ENCODE measurements at regions not wholly inside any gene's neighbourhood (a gene's known extent, or its start where the extent isn't known, plus 50 kb on each side); places are given as distances from the start of the nearest gene placed in this dataset.
A peak's percentile ranks its signal among the peaks of the same experiment; 100 is the strongest.

GRCh38 chr11:134564472-134565200 lies 152.6 kb upstream of the B3GAT1 start:
- peak; percentile 30 for DNase-seq

GRCh38 chr11:134562941-134563471 lies 151.0 kb upstream of the B3GAT1 start:
- peak; percentile 50 for DNase-seq

DNA sequence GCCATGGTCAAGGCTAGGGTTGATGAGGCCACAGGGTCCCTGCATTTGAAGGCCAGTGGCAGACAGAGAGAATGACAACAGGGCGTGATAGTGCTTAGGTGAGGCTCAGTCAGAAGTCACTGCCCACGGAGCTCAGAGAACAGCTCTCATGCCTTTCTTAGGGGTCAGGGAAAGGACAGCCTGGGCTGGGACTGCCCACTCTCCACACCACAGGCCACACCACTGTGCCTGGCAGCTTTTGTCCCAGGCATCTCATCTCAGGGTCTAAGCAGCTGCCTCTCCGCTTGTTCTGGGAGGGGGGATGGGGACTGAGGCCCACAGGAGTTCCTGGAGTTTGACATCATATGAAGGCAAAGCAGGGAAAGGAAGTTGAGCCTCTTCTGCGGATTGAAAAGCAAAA lies 150.2 kb upstream of the B3GAT1 start:
- DNase-seq = peak; percentile 17

DNA sequence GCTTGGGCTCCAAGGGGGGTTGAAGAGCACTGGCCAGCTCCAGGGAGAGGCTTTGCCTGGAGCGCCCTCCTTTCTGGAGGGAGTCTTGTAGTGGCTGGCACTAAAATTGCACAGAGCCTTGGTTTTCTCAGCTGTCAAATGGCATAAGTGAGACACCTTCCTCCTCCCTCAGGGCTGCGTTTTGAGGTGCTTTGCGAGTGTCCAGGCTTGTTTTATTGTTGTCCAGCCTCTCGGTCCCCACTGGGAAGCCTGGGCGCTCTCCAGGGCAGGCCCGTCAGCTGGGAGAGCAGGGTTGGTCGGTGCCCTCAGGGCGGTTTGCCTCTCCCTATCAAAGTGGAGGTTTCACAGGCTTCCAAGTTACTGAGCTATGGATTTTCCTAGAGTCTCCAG lies 149.3 kb upstream of the B3GAT1 start:
- DNase-seq = peak; percentile 34

DNA sequence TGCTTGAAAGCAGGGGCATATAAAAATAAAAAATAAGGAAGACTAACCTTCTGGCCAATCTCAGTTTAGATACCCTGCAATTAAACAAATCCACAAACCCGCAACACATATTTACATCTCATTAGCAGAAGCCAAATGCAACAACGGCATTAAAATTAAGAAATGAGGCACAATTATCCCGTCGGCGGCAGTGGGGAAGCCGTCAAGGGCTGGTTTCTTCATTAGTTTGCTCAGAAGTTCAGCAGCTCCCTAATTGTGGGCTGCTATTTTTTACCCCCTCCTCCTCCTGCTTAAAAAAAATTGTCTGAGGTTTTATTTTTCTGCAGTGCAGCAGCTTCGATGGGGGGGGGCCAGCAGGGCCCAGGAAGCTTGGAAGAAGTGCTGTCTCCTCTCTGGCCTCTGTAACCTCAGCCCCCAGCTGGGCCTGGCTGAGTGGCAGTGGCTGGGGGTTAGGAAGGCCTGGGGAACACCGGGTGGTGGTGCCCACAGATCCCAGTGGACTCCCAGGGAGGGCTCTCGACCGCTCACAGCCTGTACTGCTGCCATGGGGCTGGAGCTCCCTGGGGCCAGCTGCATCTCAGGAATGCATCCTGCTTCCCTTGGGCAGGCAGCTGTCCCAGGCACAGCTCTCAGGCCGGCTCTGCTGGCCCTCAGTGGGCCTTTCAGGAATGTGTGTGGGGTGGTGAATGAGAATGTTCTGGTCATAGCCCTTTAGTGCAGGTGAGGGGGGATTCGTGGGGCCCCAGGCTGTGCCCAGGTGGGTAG lies 148.7 kb upstream of the B3GAT1 start:
- DNase-seq = peak; percentile 46

GRCh38 chr11:134560066-134560465 lies 148.0 kb upstream of the B3GAT1 start:
- peak; percentile 43 for DNase-seq

DNA sequence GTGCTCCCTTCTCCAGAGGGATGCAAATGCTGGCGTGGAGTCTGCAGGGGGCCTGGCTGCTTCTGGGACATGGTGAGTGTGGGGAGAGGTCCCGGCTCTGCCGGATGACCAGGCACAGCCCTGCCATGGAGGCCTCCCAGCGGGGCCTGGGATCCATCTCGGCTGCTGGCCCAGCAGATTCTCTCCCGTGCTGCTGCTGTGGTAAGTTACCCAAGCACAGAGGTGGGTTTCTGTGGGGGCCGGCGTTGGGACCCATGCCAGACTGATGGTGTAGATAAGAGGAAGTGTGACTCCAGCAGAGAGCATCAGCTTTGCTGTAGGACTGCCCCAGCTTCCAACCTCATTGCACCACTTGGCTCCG lies 147.5 kb upstream of the B3GAT1 start:
- peak; percentile 45 for DNase-seq

- no peak for DNase-seq
Measured at GRCh38 chr11:134558916-134559601, 147.0 kb upstream of the B3GAT1 start.

- DNase-seq = no peak
Measured at GRCh38 chr11:134558258-134558835, 146.3 kb upstream of the B3GAT1 start.

GRCh38 chr11:134557571-134558257 lies 145.7 kb upstream of the B3GAT1 start:
- DNase-seq = no peak

DNA sequence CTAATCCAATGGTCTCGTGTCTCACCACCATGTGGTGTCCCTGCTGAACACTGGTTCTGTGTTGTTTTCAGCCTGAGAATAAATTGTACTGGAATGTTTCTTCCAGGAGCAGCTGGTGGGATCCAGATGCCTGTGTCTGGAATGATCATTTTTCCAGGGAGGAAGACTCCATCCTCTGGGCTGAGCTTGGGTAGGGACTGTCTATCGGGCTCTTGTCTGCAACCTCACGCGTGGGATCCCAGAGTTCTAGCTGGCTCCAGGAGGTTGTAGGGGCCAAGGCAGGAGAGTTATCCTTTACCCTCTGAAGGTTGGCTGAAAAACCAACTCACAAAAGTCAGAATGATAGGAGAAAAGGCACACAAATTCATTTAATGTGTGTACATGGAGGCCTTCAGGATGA lies 144.1 kb upstream of the B3GAT1 start:
- no peak for DNase-seq

- no peak for DNase-seq
Measured at GRCh38 chr11:134555510-134555909, 143.5 kb upstream of the B3GAT1 start.

DNA sequence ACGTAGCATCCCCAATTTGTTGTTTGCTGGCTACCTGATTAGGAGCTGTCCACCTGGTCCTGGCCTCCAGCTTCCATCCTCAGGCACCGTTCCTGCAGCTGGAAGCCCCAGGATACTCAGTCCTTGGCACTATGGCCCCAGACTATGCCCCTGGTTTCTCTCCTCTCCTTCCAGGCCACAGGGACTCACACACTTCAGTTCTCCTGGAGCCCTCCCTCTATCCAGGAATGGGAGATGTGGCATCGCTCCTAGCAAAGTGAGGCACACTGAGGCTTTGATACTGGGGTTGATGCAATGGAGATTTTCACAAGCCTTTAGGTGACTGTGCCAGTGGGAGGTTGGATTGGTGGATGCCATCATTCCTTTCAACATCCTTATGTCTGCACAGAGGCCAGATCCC lies 142.8 kb upstream of the B3GAT1 start:
- DNase-seq = no peak

- DNase-seq = no peak
Measured at GRCh38 chr11:134554106-134554505, 142.1 kb upstream of the B3GAT1 start.

- no peak for DNase-seq
Measured at GRCh38 chr11:134552749-134553148, 140.7 kb upstream of the B3GAT1 start.

DNA sequence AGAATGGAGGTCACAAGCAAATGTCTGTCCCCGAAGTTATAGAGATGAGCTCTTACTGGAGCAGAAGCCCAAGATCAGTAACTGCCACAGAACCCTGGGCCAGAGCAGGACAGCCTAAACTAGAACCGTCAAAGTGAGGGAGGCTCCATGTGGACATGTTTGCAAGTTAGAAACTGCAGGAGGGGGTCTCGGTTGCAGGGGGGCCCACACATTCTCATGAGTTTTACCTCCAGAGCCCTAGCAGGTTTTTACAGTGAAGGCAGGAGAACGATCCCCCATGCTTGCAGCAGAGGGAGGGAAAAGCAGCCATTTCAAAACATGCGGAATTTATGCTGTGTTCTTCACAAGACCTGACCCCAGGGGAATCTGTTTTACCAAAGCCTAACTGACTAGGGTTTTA lies 133.5 kb upstream of the B3GAT1 start:
- no peak for DNase-seq

GRCh38 chr11:134544095-134544815 lies 132.2 kb upstream of the B3GAT1 start:
- no peak for DNase-seq

- no peak for DNase-seq
Measured at GRCh38 chr11:134543645-134544044, 131.6 kb upstream of the B3GAT1 start.

DNA sequence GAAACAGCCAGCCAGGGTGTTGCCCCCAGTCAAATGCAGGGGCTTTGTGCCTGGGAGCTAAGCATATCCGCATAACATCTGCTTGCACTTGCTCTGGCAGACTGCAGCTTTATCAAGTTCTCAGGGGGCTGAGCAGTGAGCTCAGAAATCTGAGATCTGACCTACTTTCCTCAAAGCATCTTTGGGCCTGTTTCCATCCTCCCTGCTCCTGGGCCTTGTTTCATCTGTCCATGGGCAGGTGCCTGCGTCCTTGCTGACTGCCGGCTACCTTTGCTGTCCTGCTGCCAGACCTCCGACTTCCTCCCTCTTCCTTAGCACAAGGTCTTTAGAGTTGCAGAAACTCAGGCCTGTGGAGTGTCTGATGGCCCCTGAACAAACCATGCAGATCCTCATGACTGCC lies 131.2 kb upstream of the B3GAT1 start:
- no peak for DNase-seq

- DNase-seq = no peak
Measured at GRCh38 chr11:134542401-134543165, 130.5 kb upstream of the B3GAT1 start.

DNA sequence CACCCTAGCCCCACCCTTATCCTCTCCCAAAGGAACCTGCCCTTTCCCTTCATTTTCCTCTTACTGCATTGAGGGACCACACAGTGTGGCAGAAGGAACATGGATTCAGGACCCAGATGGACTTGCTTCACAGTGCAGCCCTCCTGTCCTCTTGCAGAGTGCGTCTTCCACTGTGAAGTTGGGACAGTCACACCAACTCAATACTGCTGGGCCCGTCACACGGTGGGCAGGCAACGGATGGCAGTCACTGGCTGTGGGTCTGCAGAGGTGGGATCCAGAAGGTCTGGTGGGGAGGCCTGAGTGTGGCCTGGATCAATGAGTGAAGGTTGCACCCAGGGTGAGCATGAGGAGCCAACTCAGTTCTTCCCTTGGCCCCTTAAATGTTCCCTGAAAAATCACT lies 129.9 kb upstream of the B3GAT1 start:
- no peak for DNase-seq
